ENCODE measurements at regions not wholly inside any gene's neighbourhood (a gene's known extent, or its start where the extent isn't known, plus 50 kb on each side); places are given as distances from the start of the nearest gene placed in this dataset.

DNA sequence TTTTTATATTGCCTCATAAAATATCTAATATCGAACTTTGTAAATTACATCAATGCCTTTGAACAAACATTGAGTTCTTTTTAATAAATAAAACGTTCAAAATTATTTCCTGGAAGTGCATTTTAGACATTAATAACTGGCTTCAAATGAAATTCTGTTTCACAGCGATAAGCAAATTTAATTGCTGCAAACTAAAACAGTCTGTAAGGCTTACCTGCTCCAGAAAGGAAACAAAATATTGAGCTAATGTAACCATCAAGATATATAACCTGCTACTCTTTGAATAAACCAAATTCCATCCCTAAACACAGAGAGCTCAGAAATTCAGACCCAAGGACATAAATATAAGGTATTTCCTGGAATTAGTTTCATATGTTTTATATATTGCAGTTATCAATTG, 651.3 kb downstream of the MED13L start:
- no peak for DNase-seq (ENCODE audit: low read depth, low spot score)
- no peak for TF ChIP-seq CTCF (IDR thresholded peaks at IDR 0.05; ENCODE audit: low read depth, low read length)
- H3K4me3 ChIP-seq (ENCODE audit: low read depth, low read length), result no peak overlapping the region
- in situ Hi-C loops (cut with HindIII; ENCODE audit: low sequenced_read_pairs), result no loop called here

DNA sequence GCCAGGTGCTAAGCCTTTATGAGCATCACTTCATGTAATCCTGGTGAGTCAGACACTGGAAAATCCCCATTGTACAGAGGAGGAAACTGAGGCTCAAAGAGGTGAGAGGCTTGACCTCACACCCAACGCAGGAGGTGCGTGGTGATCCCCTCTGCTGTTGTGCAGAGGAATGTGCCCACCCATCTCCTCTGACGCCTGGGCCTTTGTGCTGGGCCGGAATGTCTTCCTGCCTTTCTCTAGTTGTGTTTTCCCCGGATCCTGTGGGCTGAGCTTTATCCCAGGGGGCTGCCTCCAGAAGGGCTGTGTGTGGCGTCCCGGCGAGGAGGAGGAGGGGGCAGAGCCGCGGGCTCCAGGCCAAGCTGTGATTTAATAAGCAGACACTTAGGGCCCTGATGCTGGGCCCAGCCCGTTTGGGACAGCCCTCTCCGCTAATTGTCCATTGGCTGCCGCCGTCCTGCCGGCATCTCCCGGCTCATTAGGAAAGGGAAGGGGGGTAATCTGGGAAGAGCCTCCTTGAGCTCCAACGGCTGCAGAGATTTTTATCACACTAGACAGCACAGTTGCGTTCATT, 653.6 kb downstream of the MED13L start:
- no peak for DNase-seq (ENCODE audit: low read depth, low spot score)
- in situ Hi-C loops (cut with HindIII; ENCODE audit: low sequenced_read_pairs), result no loop called here
- no peak for TF ChIP-seq CTCF (IDR thresholded peaks at IDR 0.05; ENCODE audit: low read depth, low read length)
- H3K4me3 ChIP-seq (ENCODE audit: low read depth, low read length), result no peak overlapping the region

DNA sequence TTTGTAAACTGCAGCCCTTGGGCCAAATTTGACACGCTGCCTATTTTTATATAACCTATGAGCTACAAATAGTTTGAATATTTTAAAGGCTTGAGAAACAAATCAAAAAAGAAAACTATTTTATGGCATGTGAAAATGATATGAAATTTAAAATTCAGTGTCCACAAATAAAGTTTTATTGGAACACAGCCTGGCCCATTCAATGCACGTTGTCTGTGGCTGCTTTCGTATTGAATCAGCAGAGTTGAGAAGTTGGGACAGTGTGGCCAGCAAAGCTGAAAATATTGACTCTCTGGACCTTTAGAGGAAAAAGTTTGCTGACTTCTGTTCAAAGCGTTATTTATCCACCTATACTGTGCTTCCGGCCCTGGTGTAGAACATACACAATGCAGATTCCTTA, 654.2 kb downstream of the MED13L start:
- no peak for DNase-seq (ENCODE audit: low read depth, low spot score)
- TF ChIP-seq CTCF (IDR thresholded peaks at IDR 0.05; ENCODE audit: low read depth, low read length), result no peak
- in situ Hi-C loops (cut with HindIII; ENCODE audit: low sequenced_read_pairs), result no loop called here
- H3K4me3 ChIP-seq (ENCODE audit: low read depth, low read length), result no peak overlapping the region

DNA sequence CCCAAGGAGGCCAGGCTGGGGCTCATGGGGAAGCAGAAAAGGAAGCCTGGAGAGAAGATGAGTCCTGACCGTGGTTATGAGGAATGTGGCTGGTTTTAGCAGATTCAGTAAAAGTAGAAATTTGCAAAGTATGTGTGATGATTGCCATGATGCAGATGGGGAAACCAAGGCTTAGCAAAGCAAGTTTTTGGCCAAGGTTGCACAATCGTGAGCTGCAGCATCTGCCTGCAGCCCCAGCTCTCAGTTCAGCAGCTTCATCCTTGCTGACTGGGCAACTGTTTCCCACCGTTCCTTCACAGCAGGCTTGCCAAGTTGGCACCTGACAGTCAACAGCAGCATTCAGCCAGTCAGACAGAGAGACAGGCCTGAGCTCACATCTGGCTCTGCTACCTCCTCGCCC, 656.7 kb downstream of the MED13L start:
- H3K4me3 ChIP-seq (ENCODE audit: low read depth, low read length), result no peak overlapping the region
- in situ Hi-C loops (cut with HindIII; ENCODE audit: low sequenced_read_pairs), result no loop called here
- TF ChIP-seq CTCF (IDR thresholded peaks at IDR 0.05; ENCODE audit: low read depth, low read length), result no peak
- no peak for DNase-seq (ENCODE audit: low read depth, low spot score)

- TF ChIP-seq CTCF (IDR thresholded peaks at IDR 0.05; ENCODE audit: low read depth, low read length), result no peak
- in situ Hi-C loops (cut with HindIII; ENCODE audit: low sequenced_read_pairs), result no loop called here
- no peak overlapping the region for H3K4me3 ChIP-seq (ENCODE audit: low read depth, low read length)
- DNase-seq (ENCODE audit: low read depth, low spot score), result no peak
These were observed 657.6 kb downstream of the MED13L start for GRCh38 chr12:115619889-115620288.

GRCh38 chr12:115619061-115619460, 658.4 kb downstream of the MED13L start:
- in situ Hi-C loops (cut with HindIII; ENCODE audit: low sequenced_read_pairs), result no loop called here
- no peak for TF ChIP-seq CTCF (IDR thresholded peaks at IDR 0.05; ENCODE audit: low read depth, low read length)
- DNase-seq (ENCODE audit: low read depth, low spot score), result no peak
- no peak overlapping the region for H3K4me3 ChIP-seq (ENCODE audit: low read depth, low read length)

DNA sequence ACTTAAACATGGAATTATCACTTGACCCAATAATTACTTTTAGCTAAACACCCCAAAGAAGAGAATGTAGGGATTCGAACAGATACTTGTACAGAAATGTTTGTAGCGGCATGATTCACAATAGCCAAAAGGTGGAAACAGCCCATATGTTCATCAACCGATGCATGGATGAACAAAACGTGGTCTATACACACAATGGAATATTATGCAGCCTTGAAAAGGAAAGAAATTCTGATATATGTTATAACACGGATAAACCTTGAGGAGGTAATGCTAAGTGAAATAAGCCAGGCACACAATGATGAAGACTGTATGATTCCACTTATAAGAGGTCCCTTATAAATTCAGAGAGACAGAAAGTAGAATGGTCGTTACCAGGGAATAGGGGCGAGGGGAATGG, 659.4 kb downstream of the MED13L start:
- DNase-seq (ENCODE audit: low read depth, low spot score), result no peak
- no peak for TF ChIP-seq CTCF (IDR thresholded peaks at IDR 0.05; ENCODE audit: low read depth, low read length)
- in situ Hi-C loops (cut with HindIII; ENCODE audit: low sequenced_read_pairs), result no loop called here
- H3K4me3 ChIP-seq (ENCODE audit: low read depth, low read length), result no peak overlapping the region

Measured in astrocyte of the spinal cord (primary cell).